NCI-H748 (cell line): ENCODE measurements at regions not wholly inside any gene's neighbourhood (a gene's known extent, or its start where the extent isn't known, plus 50 kb on each side); places are given as distances from the start of the nearest gene placed in this dataset.

Experiments used
- DNase-seq: peaks from one replicate; lab custom pipeline; 2025; ENCODE audit not compliant: unreplicated experiment; lab: John Stamatoyannopoulos, UW

DNA sequence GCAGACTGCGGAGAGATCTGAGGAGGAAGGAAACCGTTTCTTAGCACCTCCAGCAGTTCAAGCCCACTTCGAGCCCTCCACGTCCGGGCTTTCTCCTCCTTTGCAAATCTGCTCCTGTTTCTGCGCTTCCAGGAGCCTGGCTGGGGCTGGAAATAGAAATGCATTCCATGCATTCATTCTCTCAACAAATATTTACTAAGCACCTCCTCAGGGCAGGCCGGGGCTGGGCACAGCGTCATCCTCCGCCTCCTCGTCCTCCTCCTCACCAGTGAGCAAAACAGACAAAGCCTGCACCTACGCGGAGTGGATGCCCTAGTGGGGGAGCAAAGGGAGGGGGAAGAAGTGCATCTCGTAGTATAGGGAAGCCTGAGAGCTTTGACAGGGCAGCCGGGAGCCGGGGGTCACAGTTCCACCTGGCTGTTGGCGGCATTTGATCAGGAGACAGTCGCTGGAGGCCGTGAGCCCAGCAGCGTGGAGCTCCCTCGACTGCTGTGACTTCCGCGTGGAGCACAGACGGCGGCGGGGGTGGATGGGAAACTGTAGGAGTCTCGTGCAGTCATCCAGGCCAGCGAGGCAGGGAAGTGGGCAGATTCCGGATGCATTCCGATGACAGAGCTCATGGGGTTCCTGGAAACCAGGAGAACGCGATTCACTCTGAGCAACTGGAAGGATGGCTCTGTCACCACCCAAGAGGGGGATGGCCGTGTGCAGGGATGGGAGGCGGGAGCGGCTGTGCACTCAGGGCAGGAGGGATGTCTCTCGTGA is 93.5 kb downstream of the SIK1 start:
- peak; percentile 59 for DNase-seq

DNA sequence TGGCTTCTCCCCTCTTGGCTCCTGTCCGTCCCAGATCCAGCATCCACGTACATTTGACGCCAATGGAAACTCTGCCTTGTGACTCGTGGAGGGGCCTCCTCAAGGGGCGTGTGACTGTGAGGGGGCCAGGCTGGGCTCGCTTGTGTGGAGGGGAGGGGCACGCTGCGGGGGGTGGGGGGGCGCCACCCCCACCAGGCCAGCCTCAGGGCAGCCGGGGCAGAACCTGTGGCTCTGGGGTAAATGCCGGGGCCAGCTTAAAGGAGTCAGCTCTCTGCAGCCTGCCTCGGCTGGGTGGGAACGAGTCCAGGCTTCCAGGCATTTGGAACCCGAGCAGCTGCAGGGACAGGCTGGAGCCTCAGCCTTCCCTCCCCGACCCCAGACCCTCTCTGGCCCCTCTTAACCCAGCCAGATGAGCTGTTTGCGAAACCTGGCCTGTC is 94.1 kb downstream of the SIK1 start:
- DNase-seq = no peak

DNA sequence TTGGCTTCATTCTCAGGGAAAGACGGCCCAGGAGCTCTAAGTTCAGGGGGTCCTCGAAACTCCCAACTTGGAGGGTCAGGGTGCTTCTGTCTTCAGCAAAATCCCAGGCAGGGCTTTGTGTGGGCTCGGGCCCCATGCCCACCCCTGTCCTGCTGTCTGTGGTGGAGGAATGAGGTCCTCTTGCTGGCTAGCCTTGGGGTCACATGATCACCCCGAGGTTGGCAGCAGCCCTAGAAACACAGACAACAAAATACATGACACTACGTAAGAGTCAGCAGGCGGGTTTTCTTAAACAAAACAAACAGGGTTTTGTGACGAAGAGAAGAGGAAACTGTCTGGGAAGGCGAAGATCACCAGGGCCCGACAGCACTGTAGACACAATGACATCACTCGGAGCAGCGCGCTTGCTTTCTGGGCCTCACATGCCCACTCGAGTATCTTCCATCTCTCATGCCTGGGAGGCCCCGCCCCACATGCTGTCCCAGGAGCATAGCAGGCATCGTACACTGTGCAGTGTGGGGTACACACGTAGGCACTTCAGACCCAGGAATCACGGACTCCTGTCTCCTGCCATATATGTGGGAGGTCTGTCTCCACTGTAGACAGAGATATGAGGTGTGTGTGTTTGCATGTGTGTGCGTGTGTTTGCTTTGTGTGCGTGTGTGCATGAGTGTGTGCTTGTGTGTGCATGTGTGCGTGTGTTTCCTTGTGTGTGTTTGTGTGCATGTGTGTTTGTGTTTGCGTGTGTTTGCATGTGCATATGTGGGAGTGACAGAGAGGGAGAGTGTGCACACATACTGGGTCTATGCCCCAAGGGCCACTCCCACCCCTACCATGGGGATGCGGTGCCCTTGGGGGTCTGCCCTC is 94.7 kb downstream of the SIK1 start:
- no peak for DNase-seq

DNA sequence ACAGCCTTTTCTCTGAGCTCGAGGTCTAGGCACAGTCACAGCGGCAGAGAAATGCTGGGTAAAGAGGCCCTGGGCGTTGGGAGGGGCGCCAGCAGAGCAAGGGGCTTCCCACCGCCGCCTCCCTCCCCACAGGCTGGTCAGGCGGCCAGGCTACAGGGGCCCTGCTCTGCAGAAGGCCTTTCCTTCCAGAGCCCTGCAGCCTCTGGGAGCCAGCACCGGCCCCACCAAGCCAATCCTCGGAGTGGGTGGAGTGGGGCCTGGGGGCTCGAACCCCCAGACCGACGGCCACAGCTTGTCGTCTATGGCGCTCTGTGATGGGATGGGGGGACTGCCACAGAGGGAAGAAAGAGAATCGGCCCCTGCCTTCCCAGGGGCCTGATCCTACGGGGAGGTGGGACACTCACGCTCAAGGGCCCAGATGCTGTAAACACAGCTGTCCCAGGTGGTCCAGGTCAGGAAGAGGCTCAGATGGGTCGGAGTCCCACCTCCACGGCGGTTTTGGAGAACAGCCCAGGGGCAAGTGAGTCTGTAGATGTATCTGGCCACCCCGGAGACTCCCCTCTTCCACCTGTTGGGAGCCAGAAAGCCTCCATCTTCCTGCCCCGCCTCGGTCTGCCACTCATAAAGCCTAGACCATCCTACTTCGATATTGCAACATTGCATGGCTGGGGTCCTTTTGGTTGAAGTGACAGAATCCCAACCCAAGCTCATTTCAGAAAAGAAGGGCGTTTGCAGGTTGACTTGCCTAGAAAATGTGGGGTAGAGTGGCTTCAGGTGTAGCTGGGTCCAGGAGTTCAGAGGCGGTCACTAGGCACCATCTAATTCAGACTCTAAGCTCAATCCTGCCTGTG is 95.6 kb downstream of the SIK1 start:
- no peak for DNase-seq

DNA sequence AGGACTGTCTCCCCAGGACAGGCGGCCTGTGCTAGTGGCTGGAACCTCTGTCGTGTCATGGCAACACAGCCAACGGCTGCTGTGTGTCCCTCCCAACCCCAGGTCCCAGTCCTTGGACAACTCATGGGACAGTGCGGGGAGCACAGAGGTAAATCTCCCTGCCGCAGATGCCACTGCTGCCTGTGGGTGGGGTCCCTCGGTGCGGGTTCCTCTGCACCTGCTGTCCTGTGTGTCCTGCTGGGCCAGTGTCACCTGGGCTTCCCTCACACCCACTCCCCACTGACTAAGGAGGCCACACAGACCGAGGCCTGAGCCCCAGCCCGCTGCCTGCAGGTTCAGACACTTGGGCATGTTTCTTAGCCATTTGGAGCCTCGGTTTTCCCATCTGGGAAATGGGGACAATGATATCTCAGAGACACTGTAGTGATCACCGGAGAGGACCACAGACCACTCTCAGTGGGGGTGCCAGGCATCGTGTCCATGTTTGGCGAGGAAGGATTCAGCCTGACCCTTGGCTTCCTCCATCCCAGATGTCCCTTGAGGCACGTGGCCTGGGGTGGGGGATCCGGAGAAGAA is 96.5 kb downstream of the SIK1 start:
- no peak for DNase-seq

DNA sequence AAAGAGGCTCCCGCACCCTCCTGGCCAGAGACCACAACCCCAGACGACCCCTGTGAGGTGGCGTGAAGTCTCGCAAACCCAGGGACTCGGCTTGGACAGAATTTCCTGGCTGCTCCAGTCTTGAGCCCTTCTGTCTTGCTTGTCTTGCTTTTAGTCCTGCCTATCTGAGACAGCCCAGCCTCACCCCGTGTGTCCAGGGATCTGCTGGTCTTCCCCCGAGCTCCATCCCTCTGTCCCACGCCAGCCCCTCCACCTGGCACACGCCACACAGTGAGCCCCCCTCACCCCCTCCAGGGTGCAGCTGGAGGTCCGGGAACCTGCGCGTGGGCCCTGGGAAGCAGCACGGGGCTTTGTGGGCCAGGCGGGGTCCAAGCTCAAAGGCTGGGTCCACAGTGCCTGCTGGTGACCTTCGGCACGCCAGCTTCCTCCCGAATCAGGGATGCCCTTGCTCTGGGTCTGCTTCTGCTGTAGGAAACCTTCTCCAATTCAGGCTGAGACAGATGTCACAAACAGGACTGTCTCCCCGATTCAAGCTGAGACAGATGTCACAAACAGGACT is 97.1 kb downstream of the SIK1 start:
- DNase-seq = no peak

DNA sequence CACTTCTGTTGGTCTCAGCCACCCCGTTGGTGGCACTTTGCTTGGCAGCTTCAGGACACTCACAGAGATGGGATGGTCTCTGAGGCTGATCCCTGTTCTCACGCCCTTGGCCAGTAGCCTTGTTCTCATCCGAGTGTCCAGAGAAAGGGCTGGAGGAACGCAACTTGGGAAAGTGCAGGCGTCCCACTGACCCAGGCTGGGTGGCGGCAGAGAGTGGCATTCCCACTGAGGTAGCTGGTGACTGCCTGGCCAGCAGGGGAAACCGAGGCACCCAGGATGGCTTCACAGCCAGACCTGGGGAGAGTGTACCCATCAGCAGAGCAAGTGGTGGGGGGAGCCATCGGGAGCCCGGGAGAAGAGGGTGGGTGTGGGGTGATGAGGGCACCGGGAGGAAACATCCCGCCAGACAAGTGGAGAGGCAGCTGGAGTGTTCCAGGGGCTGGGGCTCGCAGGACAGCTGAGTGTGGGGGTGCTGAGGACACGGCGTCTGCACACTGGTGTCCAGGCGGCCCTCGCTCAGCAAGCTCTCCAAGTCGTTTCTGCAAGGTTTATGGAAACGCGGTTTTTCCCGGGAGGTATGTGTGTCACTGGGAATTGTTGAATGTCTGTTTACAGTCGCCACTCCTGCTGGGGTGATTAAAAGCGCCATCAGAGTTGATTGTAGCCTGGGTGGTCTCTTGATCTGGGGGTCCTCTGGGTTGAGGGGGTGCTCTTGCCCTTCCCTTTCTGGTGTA is 97.8 kb downstream of the SIK1 start:
- DNase-seq = peak; percentile 18

DNA sequence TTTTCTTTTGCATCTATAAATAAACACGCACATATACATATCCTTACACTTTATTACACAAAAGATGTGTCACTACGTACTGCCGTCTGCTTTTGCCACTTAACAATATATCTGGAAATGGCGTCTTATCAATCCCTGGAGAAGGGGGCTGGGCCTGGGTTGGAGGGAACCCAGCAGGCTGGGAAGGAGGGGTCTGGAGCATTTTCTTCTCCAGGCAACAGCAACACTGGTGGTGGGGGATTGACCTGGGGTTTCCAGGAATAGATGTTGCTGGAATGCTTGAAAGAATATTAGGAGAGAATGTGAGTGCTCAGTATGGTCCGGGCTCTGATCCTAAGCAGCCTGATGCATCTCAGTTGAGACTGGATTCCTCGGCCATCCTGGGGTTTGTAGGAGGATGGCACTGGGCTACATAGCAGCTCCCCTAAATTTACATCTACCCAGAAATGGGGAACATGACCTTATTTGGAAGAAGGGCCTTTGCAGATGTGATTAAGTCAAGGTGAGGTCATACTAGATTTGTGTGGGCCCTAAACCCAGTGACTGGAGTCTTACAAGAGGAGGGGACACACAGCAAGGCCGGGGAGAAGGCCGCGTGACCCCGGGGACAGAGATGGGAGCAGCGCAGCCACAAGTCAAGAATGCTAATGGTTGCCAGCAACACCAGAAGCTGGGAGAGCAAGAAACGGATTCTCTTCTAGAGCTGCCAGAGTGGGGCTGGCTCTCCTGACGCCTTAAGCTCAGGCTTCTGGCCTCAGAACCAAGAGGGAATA is 98.6 kb downstream of the SIK1 start:
- DNase-seq = no peak

DNA sequence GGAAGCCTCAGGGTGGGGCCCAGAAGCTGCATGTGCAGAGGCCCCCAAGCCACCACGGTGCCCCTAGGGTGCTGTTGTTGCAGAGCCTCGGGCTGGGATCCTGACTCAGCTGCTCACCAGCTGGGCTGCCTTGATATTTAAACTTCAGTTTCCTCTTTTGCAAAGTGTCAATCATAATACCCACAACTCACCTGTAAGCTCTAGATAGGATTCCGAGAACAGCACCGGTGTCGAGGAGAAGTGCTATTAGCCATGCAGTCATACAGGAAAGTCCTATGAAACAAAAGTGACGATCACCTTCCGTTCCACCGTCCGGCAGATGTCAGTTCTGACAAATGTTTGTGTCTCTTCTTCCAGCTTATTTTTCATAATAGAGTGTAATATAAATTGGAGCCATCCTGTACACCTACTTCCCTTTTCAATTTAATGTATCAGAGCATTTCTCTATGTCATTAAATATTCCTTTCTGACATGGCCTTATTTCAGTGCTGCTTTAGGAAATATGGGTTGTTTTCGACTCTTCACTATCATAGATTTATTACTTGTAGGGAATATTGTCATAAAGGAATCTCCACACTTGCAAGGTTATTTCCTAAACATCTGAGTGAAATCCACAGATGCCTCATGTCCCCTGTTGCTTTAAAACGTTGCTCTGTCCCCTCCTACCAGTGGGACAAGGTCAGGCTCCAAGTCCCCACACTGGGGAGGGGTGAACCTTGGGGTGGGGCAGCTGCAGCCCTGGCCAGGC is 100.8 kb downstream of the SIK1 start:
- DNase-seq = no peak

DNA sequence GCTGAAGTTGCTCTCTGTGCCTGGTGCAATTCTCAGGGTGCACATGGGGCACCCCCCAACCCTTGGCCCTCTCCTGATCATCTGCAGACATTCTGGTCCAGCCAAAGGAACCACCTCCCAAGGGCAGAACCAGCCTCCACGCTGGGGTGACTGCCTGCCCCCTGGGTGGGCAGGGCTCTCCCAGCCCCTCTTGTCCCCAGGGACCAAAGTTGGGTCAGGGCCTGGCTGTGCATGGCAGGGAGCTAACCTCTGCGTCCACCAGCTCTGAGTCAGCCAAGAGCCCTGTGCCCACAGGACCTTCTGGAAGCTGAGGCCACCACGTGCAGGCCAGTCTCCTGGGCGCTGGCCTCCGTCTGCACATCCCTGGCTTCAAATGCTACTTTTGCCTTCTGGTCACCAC is 101.9 kb downstream of the SIK1 start:
- DNase-seq = no peak

DNA sequence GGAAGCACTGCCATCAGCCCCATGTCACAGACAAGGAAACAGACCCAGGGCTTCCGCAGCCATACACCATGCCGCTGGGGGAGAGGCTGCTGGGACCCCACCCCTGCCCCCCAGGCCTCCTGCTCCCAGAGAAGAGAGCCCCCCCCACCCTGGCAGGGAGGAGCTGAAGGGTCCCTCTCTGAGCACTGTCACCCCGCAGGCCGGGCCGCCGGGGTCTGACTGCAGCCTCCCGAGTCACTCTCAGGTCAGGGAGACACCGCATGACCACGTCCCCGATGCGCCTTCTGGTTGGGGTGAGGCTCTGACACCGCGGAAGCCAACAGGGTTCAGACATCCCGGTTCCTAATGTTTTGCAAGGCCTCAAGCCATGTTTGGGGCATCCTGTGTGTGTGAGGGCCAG is 102.3 kb downstream of the SIK1 start:
- no peak for DNase-seq

DNA sequence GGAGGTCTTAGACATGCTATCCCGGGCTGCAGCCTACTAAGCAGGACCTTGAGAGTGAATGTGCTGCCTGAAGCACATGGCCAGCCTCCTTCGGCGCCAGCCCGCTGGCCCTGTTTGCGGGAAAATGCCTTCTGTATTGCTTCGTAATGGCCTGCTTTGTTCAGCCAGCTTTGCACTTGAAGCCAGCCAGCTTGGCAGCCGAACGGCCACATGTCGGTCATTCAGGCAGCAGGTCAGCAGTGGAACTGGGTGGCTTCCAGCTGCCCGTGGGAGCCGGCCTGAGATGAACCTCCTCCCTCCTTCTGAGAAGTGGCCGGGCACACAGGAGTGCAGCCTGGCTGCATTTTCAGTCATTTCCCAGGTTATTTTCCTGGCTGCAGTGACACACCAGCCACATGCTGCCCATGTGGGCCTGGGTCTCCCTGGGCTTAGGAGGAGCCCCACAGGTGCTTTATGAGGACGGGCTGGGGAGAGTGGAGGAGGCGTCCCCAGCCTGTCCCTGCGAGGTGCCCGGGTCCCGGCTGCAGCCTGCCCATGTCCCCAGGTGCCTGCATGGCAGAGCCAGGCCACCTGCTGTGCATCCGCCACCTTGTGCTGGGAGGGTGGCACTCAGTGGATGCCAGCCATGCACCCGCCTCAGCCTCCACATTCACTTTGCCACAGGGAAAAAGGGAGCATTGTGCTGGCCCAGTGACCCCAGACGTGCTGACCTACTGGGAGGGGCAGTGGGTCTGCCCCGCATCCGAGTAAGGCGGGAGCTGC is 103.5 kb downstream of the SIK1 start:
- no peak for DNase-seq

DNA sequence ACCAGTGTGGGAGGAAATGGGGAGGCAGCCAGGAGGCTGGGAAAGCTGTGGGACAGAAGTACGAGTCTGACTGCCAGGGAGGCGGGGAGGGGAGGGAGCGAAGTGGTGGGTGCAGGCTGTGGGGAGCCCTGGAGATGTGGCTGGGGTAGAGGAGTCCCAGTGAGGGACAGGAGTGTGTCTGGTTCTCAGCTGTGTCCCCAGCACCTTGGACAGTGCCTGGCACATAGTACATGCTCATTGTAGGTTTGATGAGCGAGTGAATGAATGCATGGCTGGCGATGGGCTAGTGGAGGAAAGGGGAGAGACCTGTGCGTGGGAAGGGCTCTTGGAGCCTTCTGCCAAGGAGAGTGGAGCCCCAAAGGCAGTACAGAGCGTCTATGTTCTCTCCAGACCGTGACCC is 104.1 kb downstream of the SIK1 start:
- DNase-seq = no peak

DNA sequence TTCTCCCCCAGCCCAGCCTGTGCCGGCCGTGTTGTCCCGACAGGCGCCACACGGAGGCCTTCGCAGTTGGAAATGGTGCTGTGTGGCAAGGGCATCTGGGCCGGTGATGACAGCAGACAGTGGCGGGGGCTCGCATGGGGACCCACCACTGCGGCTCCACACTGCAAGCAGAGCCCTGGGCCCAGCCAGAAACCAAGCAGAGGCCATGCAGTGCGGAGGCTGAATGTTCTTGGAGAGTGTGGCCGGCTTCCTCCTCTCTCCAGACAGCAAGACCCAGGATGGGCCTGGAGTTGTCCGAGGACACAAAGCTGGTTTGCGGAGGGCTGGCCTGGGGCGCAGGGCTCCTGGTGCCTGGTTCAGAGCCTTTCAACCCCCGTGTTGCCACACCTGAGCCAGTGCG is 104.6 kb downstream of the SIK1 start:
- DNase-seq = no peak

DNA sequence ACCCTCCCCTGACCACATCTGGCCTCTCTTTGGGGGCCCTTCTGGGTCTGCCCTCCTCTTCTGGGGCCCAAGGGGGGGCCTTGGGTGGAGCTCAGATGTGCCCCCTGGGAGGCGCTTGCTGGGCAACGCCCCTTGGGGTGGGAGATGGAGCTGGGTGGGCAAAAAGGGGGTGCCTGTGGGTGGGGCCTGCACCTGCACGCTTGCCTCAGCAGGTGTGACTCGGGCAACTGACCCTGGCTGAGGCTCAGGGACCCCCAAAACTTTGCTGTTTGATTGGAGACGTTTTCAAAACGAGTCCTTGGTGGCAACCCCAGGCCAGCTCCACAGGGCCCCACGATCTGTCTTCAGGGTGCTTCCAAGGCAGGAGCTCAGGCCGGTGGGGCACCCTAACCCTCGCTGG is 105.3 kb downstream of the SIK1 start:
- no peak for DNase-seq

DNA sequence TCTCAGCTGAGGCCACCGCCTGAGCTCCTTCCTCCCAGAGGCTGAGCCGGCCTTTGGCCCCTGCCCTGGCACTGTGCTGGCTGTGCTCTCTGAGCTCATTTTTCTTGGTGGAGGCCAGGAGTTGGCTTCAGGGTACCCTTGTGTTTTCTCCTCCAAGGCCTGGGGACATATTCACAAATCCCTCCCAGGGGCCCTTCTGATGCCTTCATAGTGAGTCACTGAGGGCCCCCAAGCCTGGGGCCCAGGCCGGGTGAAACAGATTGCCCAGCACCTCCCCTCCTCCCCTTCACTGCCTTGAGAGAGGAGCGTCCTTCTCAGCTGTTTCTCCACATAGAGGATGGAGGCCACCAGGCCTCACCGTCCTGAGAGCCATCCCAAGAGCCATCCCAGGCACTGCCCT is 105.8 kb downstream of the SIK1 start:
- no peak for DNase-seq

DNA sequence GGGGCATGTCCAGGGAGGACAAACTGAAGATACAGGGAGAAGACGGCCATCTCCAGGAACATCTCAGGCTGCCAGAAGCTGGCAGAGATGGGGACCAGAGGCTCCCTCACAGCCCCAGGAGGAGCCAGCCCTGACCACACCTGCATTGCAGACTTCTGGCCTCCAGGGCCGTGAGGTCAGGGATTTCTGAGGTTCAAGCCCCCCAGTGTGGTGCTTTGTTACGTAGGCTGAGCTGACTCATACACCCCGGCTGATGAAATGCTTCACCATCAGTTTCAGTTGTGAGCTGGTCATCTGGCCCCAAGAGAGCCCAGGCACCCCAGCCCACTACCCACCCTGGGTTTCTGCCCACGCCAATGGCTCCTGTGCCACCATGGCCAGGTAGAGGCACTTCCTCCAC is 106.4 kb downstream of the SIK1 start:
- DNase-seq = no peak
